IPS DF 6.9 (cell line): ENCODE measurements at regions not wholly inside any gene's neighbourhood (a gene's known extent, or its start where the extent isn't known, plus 50 kb on each side); places are given as distances from the start of the nearest gene placed in this dataset.
A peak's percentile ranks its signal among the peaks of the same experiment; 100 is the strongest.

Source experiments
- DNase-seq: peaks from one replicate; pipeline ENCODE4 v3.0.0-alpha.2; 2013; ENCODE audit warnings: low read depth, low spot score
- H3K27ac ChIP-seq: one replicate; pipeline ENCODE4 v1.5.1; 2013; ENCODE audit warnings: low read length, control low read depth
- H3K27me3 ChIP-seq: 2 replicates; pipeline ENCODE4 v1.6.1; 2013; ENCODE audit warnings: mild to moderate bottlenecking, low read length; ENCODE audit not compliant: control insufficient read depth, insufficient read depth
- H3K36me3 ChIP-seq: 2 replicates; pipeline ENCODE4 v1.6.1; 2013; ENCODE audit warnings: low read length; ENCODE audit not compliant: control insufficient read depth, insufficient read depth
- H3K4me1 ChIP-seq: 2 replicates; pipeline ENCODE4 v1.6.1; 2013; ENCODE audit warnings: low read length; ENCODE audit not compliant: control insufficient read depth, insufficient read depth
- H3K4me3 ChIP-seq: 2 replicates; pipeline ENCODE4 v1.5.1; 2013; ENCODE audit warnings: mild to moderate bottlenecking, low read length
- H3K9me3 ChIP-seq: 2 replicates; pipeline ENCODE4 v1.6.1; 2013; ENCODE audit warnings: low read length, inconsistent platforms; ENCODE audit not compliant: control insufficient read depth, insufficient read depth
- WGBS: extraction: QIAGEN DNeasy Blood & Tissue Kit; methylation state at CpG from one replicate; pipeline ENCODE4 v1.1.7; 2013; ENCODE audit warnings: mixed read lengths, missing lambda C conversion rate; ENCODE audit not compliant: insufficient read length, insufficient coverage; 5-methylcytosine and 5-hydroxymethylcytosine counted together

DNA sequence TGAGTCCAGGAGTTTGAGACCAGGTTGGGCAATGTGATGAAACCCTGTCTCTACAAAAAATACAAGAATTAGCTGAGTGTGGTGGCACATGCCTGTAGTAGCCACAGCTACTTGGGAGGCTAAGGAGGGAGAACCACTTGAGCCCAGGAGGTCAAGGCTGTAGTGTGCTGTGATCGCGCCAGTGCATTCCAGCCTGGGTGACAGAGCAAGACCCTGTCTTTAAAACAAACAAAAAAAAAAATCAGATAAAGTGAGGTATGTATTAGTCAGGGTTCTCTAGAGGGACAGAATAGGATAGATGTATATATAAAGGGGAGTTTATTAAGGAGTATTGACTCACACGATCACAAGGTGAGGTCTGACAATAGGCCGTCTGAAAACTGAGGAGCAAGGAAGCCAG, 101.5 kb upstream of the GPR26 start:
- Histone ChIP-seq H3K9me3 (no peaks in the 10 kb centered on the region), H3K27me3 (no peaks in the 10 kb centered on the region), H3K27ac (no peak overlapping the region), H3K36me3 (no peaks in the 10 kb centered on the region), H3K4me3 (no peak overlapping the region), H3K4me1 (no peaks in the 10 kb centered on the region)
- no CpG with 5 or more reads among the region's 4 CpGs for WGBS
- no peak for DNase-seq

DNA sequence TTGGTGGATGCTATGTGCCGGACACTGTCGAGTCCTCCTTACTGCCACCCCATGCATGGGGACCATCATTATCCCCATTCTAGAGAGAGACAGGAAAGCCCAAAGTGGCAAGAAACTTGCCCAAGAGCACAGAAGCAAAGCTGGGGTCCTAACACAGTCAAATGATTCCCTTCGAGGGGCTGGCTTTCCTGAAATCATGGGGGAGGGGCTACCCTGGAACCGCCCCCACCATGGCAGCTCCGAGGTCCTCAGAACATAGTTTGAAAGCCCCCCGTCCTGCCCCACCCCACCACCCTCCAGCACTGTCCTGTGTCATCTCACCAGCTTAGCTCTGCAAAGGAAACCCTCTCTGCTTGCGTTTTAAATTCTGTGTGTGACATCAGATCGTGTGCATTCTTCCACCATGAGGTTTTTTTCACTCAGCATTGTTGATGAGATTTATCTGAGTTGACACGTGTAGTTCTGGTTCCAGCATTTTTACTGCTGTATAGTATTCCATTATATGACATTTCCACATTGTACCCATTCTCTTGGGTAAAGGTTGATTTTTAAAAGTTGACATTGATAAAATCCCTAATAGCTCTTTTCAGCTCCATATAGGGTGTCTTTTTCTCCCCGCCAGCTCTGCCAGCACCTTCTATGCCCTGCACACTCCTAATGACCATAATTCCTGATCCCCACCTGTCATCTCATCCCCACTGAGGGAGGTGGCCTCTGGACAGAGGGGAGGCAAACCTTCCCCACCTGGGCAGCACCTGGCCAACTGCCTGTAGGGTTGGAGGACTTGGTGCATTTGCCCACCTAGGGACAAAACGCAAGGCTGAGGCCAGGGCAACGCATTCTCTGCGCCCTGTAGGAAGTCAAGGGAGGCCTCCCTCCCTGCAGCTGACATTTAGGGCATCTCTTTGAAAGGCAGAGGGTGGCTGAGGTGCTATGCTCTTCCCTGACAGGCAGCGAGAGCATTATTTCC, 100.2 kb upstream of the GPR26 start:
- DNase-seq, result no peak
- H3K4me3 ChIP-seq, result no peak overlapping the region
- no peaks in the 10 kb centered on the region for H3K9me3 ChIP-seq
- no peaks in the 10 kb centered on the region for H3K27me3 ChIP-seq
- no peak overlapping the region for H3K27ac ChIP-seq
- no peaks in the 10 kb centered on the region for H3K4me1 ChIP-seq
- no CpG with 5 or more reads among the region's 14 CpGs for WGBS
- H3K36me3 ChIP-seq, result no peaks in the 10 kb centered on the region

DNA sequence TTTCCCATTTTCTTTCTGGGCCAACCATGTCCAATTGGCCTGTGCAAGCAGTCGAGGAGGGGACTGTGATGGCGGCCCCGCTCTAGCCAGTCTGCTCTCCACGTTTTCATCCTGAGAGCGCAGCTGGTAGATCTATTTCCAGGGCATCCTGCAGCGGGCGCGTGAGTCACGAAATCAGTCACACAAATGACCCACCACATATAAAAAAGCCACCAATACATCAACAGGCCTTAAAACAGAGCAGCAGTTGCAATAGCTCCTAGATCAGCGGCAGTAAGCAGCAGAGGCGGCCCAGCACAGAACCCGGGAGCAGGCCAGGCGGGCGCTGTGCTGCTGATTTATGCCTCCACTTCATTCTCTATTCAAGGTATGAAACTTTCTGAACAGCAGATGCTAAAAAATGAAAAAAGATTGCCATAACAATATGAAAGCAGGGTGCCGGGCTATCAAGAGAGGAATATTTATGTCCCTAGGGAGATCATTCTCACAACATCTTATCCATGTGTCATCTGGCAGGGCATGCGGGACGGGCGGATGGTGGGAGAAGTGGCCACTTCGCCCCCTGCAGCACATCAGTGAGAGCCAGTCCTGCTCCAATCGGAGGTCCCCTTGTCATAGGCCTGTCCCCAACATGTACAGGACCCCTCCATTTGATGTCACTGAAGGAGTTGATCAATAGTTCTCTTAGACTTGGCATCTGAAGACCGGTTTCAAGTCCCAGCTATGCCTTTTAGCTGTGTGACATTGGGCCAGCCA, 98.0 kb upstream of the GPR26 start:
- Histone ChIP-seq H3K4me1 (no peaks in the 10 kb centered on the region), H3K27me3 (no peaks in the 10 kb centered on the region), H3K27ac (no peak overlapping the region), H3K9me3 (no peaks in the 10 kb centered on the region), H3K4me3 (no peak overlapping the region), H3K36me3 (no peaks in the 10 kb centered on the region)
- WGBS, result no CpG with 5 or more reads among the region's 21 CpGs
- DNase-seq, result no peak

DNA sequence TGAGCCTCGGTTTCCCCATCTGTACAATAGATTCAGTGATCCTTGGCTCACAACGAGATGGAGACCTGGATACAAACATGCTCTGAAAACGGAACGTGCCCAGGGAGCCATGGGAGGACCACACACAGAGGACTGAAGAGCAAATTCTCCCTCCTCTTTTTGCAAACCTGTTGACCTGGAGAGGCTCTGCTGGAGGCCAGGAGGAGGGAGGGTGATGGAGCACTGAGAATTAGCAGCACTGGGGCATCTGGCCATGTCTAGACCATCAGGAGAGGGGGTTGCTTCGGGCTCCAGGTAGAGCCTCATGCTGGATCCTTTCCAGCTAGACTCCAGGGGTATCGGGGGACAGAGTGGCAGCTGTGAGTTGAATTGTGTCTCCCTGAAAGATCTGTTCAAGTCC, 97.4 kb upstream of the GPR26 start:
- Histone ChIP-seq H3K36me3 (no peaks in the 10 kb centered on the region), H3K4me1 (no peaks in the 10 kb centered on the region), H3K4me3 (no peak overlapping the region), H3K27me3 (no peaks in the 10 kb centered on the region), H3K9me3 (no peaks in the 10 kb centered on the region), H3K27ac (no peak overlapping the region)
- DNase-seq, result no peak
- no CpG with 5 or more reads among the region's 6 CpGs for WGBS

DNA sequence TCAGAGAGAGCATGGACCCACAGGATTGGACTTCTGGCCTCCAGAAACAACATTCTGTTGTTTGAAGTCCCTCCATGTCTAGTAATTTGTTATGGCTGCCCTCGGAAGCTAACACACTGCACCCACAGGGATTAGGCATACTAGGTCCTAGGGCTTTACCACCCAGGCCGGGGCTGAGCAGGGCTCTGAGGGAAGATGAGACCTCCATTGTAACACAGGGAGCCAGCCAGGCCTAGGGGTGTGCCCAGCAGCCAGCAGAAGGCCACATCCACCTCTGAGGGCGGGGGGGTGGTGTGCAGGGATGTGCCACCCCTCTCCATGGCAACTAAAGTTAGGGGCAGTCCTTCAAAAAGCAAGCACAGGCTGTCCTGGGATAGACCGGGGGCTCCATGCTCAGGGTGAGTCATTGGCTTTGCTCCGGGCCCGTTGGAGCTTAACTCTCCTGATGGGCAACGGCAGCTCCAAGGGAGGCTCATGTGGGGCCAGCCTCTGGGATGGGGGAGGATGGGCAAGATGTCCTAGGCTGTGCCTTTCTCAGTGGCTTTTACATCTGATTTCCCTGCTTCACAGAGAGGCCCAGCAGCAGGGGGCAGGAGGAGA, 96.6 kb upstream of the GPR26 start:
- Histone ChIP-seq H3K9me3 (no peaks in the 10 kb centered on the region), H3K36me3 (no peaks in the 10 kb centered on the region), H3K4me1 (no peaks in the 10 kb centered on the region), H3K27ac (no peak overlapping the region), H3K27me3 (no peaks in the 10 kb centered on the region), H3K4me3 (no peak overlapping the region)
- no CpG with 5 or more reads among the region's 7 CpGs for WGBS
- DNase-seq, result no peak

DNA sequence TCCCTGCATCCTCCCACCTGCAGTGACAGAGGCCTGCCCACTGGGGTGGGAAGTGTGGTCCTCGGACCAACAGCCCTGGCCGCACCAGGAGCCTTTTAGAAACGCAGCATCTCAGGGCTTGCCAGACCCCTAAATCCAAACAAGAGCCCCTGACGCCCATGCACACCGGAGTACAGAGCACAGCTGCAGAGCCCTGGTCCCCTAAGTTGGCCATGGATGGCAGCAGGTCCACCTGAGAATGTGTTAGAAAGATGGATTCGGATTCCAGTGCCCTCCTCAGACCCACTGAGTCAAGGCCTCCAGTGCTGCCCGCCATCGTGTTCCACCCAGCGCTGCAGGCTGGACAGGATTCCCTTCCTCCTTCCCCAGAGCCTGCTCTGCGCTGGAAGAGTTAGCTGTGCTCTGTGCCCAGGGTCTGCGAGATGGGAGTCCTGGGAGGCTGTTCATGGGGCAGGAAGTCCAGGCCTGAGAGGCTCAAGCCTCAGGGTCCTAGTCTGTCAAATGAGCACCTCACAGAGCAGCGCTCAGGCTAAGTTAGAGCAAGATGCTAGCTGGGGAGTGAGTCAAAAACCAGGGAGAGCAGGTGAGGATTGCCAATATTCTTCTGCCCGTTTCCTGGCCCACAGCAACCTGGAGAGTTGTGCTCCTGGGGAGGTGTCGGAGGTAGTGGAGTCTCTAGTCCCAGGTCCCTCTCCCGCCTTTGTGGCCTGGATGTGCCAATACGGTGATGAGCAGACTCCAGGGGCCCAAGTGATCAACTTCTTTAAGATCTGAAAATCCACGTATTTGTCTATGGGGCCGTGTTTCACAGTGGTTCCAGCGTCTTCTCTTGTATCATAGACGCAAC, 95.9 kb upstream of the GPR26 start:
- no peaks in the 10 kb centered on the region for H3K27me3 ChIP-seq
- H3K4me3 ChIP-seq, result no peak overlapping the region
- H3K9me3 ChIP-seq, result no peaks in the 10 kb centered on the region
- DNase-seq, result no peak
- WGBS, result no CpG with 5 or more reads among the region's 20 CpGs
- H3K36me3 ChIP-seq, result no peaks in the 10 kb centered on the region
- H3K4me1 ChIP-seq, result no peaks in the 10 kb centered on the region
- no peak overlapping the region for H3K27ac ChIP-seq

DNA sequence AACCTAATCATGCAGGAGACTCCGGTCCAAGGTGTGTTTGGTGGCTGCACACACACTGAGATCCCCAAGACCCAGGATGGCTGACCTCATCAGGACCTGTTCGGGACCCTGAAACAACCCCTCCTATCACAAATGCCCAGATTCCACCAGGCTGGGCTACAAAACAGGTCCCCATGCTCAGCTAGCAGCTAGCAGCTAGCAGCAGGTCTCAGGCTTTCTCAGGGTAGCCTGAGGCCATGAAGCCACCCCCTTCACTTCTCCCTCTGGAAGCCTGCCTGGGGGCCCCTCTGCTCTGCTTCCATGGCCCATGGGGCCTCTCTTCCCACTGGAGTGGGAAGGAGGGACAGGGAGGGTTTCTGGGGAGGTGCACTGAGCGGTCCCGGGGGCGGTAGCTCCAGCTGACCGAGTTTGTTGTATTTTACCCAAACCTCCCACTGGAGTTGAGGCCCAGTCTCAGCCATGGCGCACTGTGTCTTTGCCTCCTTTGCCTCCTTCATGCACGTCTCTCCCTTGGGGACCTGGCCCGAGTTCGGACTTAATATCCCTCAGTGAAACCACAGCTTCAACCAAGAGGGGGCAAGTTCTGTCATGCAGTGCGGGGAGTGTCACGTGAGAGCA, 95.1 kb upstream of the GPR26 start:
- Histone ChIP-seq H3K27me3 (no peaks in the 10 kb centered on the region), H3K9me3 (no peaks in the 10 kb centered on the region), H3K4me3 (no peak overlapping the region), H3K36me3 (no peaks in the 10 kb centered on the region), H3K27ac (no peak overlapping the region), H3K4me1 (no peaks in the 10 kb centered on the region)
- DNase-seq, result no peak
- WGBS, result no CpG with 5 or more reads among the region's 12 CpGs

DNA sequence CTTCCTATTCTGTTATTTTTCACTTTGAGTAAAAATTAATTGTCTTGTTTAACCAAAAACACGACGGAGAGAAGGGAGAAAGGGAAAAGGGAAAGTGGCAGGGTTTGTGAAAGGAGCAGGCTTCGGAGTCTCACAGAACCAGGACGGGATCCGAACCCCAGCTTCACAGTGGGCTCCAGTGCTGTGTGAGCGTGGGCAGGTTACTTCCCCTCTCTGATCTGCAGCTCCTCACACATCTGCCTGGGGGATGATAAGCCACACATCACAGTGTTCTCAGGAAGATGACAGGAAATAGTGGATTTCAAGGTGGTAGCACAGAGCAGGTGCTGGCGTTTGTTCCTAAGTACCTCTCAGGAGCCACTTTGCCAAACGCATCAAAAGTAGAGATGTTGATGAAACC, 94.2 kb upstream of the GPR26 start:
- no peak overlapping the region for H3K4me3 ChIP-seq
- no peaks in the 10 kb centered on the region for H3K27me3 ChIP-seq
- DNase-seq, result no peak
- no peak overlapping the region for H3K27ac ChIP-seq
- H3K4me1 ChIP-seq, result no peaks in the 10 kb centered on the region
- no CpG with 5 or more reads among the region's 8 CpGs for WGBS
- no peaks in the 10 kb centered on the region for H3K9me3 ChIP-seq
- no peaks in the 10 kb centered on the region for H3K36me3 ChIP-seq

DNA sequence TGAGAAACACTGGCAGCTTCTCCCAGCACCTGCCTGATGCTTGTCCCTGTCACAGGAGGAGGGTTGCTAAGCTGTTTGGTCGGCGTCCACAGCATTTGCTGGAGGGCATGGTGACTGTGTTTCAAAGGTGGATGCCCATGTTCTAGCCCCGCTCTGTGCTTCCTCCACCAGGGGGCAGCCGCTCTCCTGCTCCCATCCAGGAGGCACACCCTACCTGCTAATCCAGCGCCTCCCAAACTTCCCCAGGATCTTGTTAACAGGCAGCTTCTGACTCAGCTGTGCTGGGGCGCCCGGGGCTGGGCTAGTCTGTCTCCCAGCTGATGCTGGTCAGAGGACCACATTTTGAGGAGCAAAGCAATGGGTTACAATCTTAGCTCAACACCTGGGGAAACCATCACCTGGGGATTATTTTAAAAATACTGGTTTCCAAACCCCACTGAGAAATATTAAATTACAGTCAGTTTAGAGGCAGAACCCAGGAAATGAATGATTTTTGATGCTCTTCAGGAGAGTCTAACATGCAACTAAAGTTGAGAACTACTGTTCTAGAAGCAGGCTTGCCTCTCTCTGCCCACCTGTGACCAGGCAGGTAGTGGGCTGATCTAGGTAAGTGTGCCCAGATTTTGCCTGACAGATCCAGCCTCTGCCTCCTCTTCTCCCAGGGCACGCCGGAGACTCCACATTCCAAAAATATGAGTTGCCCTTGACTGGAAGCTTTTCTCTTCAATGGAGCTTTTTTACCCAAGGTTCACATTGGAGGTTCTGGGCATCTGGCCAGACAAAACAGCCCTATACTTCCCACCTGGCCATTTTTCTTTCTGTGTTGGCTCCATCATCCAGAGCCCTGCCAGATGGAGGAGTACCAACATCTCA, 92.7 kb upstream of the GPR26 start:
- H3K36me3 ChIP-seq, result no peaks in the 10 kb centered on the region
- no peaks in the 10 kb centered on the region for H3K4me1 ChIP-seq
- H3K27ac ChIP-seq, result no peak overlapping the region
- DNase-seq, result peak; percentile 74
- no peaks in the 10 kb centered on the region for H3K9me3 ChIP-seq
- no peak overlapping the region for H3K4me3 ChIP-seq
- H3K27me3 ChIP-seq, result no peaks in the 10 kb centered on the region
- no CpG with 5 or more reads among the region's 9 CpGs for WGBS
